ENCODE measurements at regions not wholly inside any gene's neighbourhood (a gene's known extent, or its start where the extent isn't known, plus 50 kb on each side); places are given as distances from the start of the nearest gene placed in this dataset.

DNA sequence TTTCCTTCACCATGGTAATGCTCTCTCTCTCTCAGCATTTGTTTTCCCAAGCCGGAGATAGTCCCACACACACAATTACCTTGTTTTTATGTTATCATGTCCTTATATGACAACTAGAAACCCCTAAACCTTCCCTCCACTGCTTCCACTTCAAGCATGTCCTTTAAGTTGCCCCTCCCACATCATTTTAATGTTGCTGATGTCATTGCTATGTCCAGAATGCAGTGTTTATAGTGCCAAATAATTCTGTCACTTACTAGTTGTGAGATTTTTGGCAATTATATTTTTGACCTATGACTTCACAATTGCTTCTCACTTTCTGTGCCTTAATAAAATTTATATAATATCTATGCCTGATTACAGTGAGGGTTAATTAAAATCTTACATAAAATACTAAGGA, 645.9 kb downstream of the XPNPEP1 start:
- DNase-seq (ENCODE audit: low read depth in 1 of 2, low spot score in 2 of 2) (no peak), FAIRE-seq (no peak)
- Histone ChIP-seq H3K56ac (replicated peaks; ENCODE audit: insufficient read length, low read depth, low read length) (no peak overlapping the region), H2BK120ac (replicated peaks; ENCODE audit: low read depth, low read length) (no peak overlapping the region), H3K36me3 (ENCODE audit: control insufficient read depth in 2 of 4, insufficient read depth in 4 of 4, low read length in 3 of 4) (no peaks in the 10 kb centered on the region), H3K23me2 (ENCODE audit: low read depth, low read length) (no peaks in the 10 kb centered on the region), H3K14ac (ENCODE audit: insufficient read length) (no peak overlapping the region), H2BK15ac (ENCODE audit: low read length) (no peak overlapping the region), H4K91ac (replicated peaks; ENCODE audit: insufficient read length, low read length) (no peak overlapping the region), H4K20me1 (replicated peaks in 1 of 2; ENCODE audit: control insufficient read depth in 1 of 2, insufficient read depth in 2 of 2, low read length in 2 of 2) (no peaks in the 10 kb centered on the region), H2BK20ac (ENCODE audit: low read length) (no peak overlapping the region), H3K4me1 (replicated peaks in 1 of 4; ENCODE audit: control insufficient read depth in 3 of 4, insufficient read depth in 4 of 4, low read length in 3 of 4) (peaks cover 0 to 6% (median 2%) of the 10 kb centered on the region in 4 experiments; a peak in 3 of 7 replicates), H3K27me3 (replicated peaks in 1 of 4; ENCODE audit: control insufficient read depth in 3 of 4, extremely low read depth in 1 of 4, insufficient read depth in 3 of 4, low read length in 3 of 4) (no peaks in the 10 kb centered on the region), H4K5ac (ENCODE audit: insufficient read length, low read depth, low read length) (no peak overlapping the region), H3K4ac (replicated peaks; ENCODE audit: insufficient read length, low read depth, low read length) (no peak overlapping the region), H3K4me3 (ENCODE audit: extremely low read depth in 1 of 4, insufficient read depth in 2 of 4, low read depth in 3 of 4, low read length in 4 of 4) (no peak overlapping the region), H3K27ac (ENCODE audit: low read depth, low read length) (no peak overlapping the region), H2BK5ac (ENCODE audit: low read depth, low read length) (no peak overlapping the region), H2BK12ac (ENCODE audit: low read depth, low read length) (no peak overlapping the region), H2AK5ac (ENCODE audit: low read depth, low read length) (no peak overlapping the region), H3K23ac (ENCODE audit: insufficient read length) (no peak overlapping the region), H3K79me2 (ENCODE audit: control insufficient read depth in 1 of 2, insufficient read depth in 2 of 2, low read length in 2 of 2) (no peaks in the 10 kb centered on the region), H3K79me1 (ENCODE audit: low read depth, low read length) (no peaks in the 10 kb centered on the region), H3K4me2 (ENCODE audit: insufficient read depth in 1 of 2, low read depth in 2 of 2, low read length in 2 of 2) (no peak overlapping the region), H3K9me3 (ENCODE audit: insufficient read depth in 2 of 2, low read depth in 1 of 2, low read length in 1 of 2) (no peaks in the 10 kb centered on the region), H3K9ac (replicated peaks in 1 of 4; ENCODE audit: extremely low read depth in 1 of 4, low read depth in 3 of 4, low read length in 3 of 4) (no peak overlapping the region), H4K8ac (ENCODE audit: extremely low read depth, insufficient read depth, low read length) (no peak overlapping the region), H2AFZ (ENCODE audit: low read length) (no peak overlapping the region), H3K18ac (ENCODE audit: extremely low read depth, low read length) (no peak overlapping the region)
- no peak for TF ChIP-seq SAP30 (IDR thresholded peaks at IDR 0.05; ENCODE audit: insufficient read depth, insufficient replicate concordance, low read length)
- no peak for TF ChIP-seq RXRA (IDR thresholded peaks at IDR 0.05; ENCODE audit: insufficient read depth, low read depth, low read length)
- no peak for TF ChIP-seq SRF (IDR thresholded peaks at IDR 0.05; ENCODE audit: low read depth, low read length)
- TF ChIP-seq SP1 (IDR thresholded peaks at IDR 0.05; ENCODE audit: low read depth, low read length): no peak
- TF ChIP-seq, protein P1, sequence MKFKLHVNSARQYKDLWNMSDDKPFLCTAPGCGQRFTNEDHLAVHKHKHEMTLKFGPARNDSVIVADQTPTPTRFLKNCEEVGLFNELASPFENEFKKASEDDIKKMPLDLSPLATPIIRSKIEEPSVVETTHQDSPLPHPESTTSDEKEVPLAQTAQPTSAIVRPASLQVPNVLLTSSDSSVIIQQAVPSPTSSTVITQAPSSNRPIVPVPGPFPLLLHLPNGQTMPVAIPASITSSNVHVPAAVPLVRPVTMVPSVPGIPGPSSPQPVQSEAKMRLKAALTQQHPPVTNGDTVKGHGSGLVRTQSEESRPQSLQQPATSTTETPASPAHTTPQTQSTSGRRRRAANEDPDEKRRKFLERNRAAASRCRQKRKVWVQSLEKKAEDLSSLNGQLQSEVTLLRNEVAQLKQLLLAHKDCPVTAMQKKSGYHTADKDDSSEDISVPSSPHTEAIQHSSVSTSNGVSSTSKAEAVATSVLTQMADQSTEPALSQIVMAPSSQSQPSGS (IDR thresholded peaks at IDR 0.05; ENCODE audit: low read length): no peak
- TF ChIP-seq EGR1 (IDR thresholded peaks at IDR 0.05; ENCODE audit: borderline replicate concordance, low read depth, low read length): no peak
- no peak for TF ChIP-seq TAF1 (IDR thresholded peaks at IDR 0.05; ENCODE audit: low read depth, low read length)
- TF ChIP-seq, protein P2, sequence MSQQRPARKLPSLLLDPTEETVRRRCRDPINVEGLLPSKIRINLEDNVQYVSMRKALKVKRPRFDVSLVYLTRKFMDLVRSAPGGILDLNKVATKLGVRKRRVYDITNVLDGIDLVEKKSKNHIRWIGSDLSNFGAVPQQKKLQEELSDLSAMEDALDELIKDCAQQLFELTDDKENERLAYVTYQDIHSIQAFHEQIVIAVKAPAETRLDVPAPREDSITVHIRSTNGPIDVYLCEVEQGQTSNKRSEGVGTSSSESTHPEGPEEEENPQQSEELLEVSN (IDR thresholded peaks at IDR 0.05): no peak
- no peak for TF ChIP-seq CHD1 (IDR thresholded peaks at IDR 0.05; ENCODE audit: low read depth, low read length)
- no peak for TF ChIP-seq CREB1 (IDR thresholded peaks at IDR 0.05)
- no peak for TF ChIP-seq PHF8 (conservative IDR thresholded peaks at IDR 0.05; ENCODE audit: low read depth, low read length)
- no peak for TF ChIP-seq SP4 (IDR thresholded peaks at IDR 0.05; ENCODE audit: low read length)
- TF ChIP-seq POLR2A (IDR thresholded peaks at IDR 0.05; ENCODE audit: control extremely low read depth in 1 of 2, low read depth in 2 of 2, low read length in 2 of 2): no peak
- ChIA-PET CTCF (ENCODE audit: partially characterized antibody) (no interaction called here), POLR2A (ENCODE audit: partially characterized antibody) (no interaction called here)
- WGBS, 2 experiments (ENCODE audit: extremely low coverage in 1 of 2, insufficient coverage in 1 of 2, insufficient read length in 1 of 2, insufficient replicate concordance in 2 of 2, low coverage in 1 of 2, low lambda C conversion rate in 2 of 2, missing lambda C conversion rate in 1 of 2): 94% methylated on average over 1 of the region's 1 CpG; no CpG with 5 or more reads in 1 of the 2 experiments
